HG03432 (cell line): ENCODE measurements at regions not wholly inside any gene's neighbourhood (a gene's known extent, or its start where the extent isn't known, plus 50 kb on each side); places are given as distances from the start of the nearest gene placed in this dataset.

Experiments
- ATAC-seq: cut with Tn5 transposase; IDR thresholded peaks from one replicate; pipeline ENCODE4 v1.9.1; 2021; ENCODE audit warnings: mild to moderate bottlenecking, moderate library complexity; ENCODE audit not compliant: unreplicated experiment

DNA sequence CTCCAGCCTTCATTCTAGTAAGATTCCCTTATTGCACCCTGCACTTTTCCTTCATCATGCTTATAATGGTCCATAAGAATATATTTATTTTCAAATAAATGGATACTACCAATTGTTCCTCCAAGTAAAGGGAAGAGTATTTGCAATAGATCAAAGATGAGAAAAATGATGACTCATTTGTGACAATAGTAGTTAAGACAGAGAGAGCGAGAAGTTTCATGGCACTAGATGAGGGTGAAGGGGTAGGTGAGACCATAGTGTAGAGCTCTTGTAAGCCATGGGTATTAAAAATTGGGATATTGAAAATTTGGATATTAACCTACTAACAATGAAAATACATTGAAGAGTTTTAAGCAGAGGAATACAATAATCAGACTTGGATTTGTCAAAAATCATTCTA lies 404.6 kb downstream of the EFNA5 start:
- no peak for ATAC-seq

DNA sequence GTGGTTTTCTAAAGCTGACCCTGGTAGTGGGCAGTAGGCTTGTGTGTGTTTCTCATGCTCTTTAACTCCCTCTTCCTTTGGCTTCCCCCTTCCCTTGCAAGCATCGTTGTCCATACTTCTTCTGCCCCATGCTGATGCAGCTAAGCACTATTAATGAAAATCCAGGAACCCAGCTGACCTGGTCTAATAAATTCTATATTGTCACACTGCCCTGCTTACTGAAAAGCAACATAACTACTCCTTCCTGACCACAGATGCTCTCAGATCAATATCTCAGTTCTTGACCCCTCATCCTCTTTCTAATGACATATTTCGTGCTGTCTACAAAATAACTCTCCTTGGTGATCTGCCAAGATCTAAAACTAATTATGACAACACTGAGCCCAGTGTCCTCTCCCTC lies 405.5 kb downstream of the EFNA5 start:
- peak; percentile 38 for ATAC-seq

DNA sequence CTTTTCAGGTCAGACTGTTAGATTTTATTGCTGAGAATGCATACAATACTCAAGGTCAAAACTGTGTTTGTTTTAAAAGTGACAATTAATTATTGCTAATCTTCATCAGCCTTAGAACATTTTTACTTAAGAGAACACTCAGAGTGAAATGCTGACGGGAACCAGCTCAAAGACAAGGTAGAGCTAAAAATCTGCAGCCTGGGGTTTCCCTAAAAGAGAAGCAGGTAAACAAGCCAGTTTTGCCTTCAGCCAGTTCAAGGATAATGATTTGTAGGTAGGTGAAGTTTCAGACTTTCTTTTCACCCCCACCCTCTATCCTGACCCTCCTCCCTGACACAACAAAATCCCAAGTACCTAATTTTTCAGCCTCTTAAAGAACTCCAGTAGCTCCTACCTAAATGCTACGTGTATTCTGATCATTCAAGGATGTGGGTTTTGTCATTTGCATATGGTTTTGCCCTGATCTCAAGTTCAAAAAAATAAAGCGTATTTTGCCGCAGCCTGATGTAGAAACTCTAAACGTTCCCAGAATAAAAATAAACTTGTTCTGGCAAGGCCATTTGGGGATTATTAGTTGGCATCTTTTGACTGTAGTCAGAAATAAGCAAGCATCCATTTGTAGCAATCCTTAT lies 407.2 kb downstream of the EFNA5 start:
- peak; percentile 79 for ATAC-seq

DNA sequence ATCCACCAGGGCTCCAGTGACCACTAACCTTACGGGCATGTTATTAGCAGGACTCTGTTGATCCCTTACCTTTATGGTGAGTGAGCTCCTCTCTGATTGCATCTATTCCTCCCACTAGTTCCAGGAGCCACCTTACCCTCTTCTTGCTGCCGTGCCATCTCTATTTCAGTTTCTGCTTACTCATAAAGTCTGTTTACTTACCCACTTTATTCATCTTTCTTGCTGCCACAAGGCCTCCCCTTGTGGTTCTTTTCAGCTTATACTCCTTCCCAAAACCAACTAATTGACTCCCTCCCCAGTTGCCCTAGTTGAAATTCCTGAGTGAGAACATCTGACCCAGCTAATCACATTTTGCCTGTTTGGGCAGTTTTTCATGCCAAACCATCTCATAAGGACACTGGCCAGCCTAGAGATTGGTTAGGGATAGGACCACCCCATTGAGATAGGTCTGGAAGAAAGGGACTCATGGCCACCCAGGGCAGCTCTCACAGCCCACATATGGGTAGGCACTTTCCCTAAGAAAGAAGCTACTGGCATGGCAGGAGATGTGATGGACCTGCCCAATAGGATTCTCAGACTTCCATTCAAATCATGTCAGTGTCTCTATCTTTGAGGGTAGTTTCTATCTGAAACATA lies 412.7 kb downstream of the EFNA5 start:
- peak; percentile 95 for ATAC-seq

DNA sequence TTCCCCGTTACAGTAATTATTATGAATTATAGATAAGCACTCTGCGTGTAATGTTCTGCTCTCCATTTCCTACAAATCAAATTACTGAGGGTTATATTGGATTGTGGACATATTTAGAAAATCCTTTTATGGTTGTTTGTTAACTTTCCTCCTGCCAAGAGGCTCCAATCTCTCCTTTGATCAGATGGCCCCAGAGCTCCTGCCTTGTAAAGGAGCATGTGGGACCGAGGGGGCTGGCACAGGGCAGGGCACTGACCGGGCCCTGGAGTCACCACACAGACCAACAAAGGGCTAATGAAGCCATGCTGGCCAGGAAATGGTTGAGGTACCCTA lies 415.9 kb downstream of the EFNA5 start:
- ATAC-seq = no peak

DNA sequence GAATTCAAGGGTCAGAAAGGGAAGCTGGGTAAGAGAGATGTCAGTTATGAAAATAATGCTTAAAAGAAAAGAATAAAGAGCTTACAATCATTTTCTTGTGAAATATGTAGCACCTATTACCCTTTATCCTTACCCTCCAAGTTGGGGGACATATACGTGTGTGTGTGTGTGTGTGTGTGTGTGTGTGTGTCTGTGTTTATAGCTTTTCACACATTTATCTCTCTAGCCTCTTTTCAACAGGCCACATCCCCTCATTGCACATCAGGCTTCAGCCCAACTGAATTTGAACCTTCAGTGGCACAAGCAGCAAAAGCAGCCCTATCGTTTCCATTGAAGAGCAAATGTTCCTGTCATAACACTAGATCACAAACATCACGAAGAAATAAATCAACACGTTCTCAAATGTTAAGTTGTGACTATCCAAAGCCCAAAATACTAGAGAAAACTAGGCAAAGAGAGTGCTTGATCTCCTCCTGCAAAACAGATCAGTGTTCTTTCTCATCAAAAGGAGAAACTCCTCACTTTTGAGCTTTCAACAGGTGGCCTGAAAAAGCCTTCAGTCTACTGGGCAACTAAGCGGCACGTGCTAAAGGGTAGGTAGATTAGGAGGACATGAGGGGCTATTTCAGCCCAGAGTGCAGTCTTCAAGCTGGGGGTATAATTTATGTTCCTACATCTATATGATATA lies 416.4 kb downstream of the EFNA5 start:
- ATAC-seq = no peak

DNA sequence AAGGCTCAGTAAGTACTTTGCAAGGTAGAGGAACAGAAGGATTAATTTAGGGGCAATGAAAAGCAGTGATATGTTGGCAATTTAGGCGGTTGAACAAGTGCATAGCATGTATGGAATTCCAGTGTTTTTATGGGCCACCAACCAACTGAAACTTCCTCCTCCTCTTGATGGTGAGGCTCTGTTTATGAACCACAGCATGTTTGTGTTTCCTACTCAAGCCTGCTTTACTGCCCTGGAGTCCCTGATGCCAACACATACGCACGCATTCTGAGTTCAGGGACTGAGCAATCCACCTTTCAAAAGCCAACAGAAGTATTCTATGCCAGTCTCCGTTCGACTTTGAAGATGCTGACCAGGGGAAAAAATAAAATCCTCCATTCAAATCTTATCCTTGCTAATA lies 417.5 kb downstream of the EFNA5 start:
- no peak for ATAC-seq

DNA sequence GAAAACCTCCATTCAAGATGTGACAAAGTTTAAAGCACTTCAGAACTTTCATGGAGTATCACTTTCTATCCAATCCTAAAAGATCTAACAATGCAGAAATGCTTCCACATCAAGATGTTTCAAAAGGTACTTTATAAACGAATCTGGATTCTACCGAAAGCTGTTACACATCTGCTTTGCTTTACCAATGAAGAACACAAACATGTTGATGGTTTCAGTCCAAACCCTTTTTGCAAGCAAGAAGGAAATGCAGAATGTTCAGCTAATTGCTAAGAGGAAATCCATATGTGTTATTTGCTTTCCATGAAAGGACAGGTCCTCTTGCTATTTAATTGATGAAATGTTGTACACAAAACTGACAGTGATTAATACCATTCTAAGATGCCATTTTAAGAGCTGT lies 419.6 kb downstream of the EFNA5 start:
- ATAC-seq = no peak

DNA sequence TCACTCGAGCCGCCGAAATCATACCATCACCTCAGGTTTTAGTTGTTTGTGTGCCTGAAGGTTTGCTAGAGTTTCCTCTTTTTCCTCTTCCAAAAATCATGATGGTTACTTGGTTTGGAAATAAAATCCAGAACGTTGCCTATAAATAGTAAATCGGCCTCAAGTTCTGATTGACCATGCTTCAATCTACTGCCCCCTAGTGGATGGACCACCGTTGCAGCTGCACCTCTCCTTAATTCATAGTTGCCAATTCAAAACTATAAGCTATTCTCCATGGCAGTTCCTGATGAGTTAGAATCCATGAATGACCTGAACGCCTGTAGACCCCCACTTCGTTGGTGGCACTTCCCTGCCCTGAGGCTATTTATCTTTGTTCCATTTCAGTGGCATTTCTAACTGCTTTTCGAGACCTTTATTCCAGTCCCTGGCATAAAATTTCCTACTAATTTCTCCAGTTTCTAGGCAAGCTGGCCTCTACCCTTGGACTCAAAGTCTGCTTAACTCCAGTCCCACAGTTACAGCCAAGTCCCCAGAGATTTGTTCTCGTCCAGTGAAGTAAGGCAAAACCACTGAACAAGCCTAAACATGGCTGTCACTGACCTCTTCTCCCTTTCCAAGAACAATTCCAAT lies 422.6 kb downstream of the EFNA5 start:
- no peak for ATAC-seq

DNA sequence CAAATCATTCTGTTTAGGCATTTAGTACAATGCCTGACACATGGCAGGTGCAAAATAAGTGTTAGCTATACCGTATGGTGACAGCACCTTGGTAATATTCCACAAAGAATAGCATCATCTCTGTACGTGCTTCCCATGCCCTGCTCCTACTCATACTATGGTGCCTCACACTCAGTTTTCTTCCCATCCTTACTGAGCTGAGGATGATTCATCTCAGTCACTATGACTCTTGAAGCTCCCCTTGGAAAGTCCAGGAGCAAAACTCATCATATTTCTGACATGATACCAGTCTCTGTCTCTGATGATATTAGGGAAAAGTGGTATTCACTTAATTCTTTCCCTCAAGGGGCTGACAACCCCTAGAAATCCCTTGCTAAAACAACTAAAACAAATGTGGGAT lies 423.3 kb downstream of the EFNA5 start:
- ATAC-seq = no peak

DNA sequence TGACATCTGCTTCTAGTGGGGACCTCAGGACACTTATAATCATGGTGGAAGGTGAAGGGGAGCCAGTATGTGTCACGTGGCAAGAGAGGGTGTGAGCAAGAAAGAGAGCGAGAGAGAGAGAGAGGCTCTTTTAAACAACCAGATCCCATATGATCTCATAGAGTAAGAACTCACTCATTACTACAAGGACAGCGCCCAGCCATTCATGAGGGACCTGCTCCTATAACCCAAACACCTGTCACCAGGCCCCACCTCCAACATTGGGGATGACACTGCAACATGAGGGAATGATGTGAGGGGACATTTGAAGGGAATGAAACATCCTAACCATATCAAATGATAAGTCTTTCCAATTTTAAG lies 427.5 kb downstream of the EFNA5 start:
- no peak for ATAC-seq

DNA sequence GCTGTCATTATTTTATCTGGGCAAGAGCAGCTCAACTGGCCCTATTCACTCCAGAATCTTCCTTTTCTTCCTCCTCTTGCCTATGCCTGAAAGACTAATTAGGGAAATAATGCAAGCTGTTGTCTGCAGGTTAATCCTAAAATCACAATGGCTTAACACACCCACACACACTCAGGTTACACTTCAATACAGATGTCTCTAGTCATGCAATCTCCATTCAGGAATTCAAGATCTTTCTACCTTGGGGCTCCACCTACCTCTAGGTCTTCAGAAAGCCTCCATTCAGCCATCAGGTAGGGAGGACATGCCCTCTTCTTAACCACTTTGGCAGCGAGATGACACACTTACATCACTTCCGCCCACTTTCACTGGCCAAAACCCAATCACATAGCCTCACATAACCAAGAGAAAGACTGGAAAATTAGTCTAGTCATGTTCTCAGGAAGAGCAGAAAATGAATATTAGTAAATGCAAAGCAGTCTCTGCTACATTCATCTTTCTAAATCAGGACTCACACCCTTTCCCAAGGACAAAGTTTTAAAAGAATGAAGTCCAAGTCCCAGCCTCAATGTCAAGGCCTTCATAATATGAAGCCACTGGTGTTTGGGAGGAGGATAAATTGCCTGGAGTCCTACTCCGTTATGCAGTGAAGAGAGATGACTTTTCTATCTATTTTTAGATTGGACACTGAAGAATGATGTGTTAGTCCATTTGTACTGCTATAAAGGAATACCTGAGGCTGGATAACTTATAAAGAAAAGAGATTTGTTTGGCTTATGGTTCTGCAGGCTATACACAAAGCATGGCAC lies 428.1 kb downstream of the EFNA5 start:
- ATAC-seq = no peak

DNA sequence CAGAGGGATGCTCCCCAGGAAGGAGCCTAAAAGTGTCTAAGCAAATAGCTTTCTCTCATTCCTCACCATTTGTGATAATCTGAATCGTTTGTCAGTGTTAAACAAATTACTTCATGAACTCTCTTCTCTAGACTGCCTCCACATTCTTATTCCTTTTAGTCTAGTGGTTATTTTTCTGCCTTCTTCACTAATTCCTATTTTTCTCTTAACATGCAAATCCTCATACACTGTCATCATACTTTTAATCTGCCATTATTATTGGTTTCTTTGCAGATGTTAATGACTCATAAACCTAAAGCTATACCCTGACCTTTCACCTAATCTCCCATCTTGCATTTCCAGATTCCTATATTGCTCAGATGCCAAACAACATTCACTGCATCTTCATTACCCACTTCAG lies 428.9 kb downstream of the EFNA5 start:
- no peak for ATAC-seq

DNA sequence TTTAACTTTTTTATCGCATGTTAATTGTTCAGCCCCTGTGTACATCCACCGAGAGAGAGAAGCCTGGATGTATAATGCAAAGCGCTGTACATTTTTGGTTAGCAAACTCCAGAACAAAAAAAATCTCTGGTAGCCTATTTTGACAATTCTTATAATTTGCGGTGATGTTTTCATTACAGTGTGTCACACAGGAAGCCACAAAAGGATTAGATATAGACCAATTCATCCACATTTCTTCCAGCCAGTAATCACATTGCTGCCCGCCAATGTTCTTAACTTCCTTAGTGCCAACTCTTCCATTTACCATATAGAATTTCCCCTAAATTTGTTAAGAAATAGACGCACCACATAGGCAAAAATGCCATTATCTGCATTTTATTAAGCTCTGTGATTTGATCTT lies 435.6 kb downstream of the EFNA5 start:
- ATAC-seq = no peak

DNA sequence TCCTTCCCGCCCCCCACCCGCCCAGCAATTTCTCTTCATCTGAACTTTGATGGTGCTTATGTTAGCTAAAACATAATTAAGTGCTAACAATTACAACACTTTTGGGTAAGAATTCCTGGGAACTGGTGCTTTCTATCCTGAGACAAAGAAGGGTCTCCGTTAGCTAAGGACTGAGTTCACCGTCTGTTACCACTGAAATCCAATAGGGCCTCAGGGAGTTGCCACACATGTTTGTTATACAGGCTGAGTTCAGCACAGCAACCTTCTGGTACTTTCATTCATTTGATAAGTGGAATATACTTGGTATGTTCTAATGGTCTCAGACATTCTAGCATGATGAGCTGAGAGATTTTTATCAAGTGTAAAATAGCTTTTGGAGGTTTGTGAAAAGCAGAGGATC lies 437.9 kb downstream of the EFNA5 start:
- ATAC-seq = no peak

DNA sequence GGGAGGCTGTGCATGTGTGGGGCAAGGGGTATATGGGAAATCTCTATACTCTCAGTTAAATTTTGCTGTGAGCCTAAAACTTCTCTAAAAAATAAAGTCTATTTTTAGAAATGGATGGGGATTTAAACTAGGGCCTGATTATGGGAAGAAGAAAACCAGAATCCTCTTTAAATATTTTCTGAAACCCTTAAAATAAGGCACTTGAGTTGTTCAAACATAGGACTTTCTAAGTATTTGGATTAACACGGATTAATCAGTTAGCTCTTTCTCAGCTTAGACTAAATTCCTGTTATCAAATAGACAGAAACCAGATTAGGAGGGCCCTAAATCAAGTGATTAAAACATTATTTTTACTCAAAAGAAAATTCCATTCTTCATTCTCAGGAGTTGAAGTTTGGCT lies 438.4 kb downstream of the EFNA5 start:
- no peak for ATAC-seq

DNA sequence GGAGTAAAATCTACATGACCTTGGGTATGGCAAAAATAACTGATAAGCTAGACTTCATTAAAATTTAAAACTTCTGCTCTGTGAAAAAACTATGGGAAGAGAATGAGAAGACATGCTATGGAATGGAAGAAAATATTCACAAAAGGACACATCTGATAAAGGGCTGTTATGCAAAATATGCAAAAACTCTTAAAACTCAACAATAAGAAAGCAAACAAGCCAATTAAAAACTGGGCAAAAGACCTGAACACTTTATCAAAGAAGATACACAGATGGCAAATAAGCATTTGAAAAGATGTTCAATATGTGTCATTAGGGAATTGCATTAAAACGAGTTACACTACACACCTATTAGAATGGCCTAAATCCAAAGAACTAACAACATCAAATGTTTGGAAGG lies 439.5 kb downstream of the EFNA5 start:
- ATAC-seq = no peak

DNA sequence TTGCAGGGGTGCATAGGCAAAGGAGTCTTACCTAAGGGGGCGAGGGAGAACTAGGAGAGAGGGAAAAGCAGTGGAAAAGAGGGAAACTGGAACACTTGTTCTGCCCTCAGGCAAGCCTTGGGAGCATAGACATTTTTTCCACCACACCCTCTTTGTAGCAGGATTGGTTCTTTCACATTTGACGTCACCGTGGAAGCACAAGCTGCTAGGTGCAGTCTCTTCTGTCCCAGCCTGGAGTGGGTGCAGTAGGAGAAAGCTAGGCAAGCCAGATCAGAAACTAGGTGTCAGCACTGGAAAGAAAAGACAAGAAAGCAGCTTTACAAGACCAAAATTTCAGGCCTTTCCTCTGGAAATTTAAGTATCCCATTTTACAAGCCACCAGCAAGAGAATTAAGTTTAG lies 440.4 kb downstream of the EFNA5 start:
- ATAC-seq = no peak

DNA sequence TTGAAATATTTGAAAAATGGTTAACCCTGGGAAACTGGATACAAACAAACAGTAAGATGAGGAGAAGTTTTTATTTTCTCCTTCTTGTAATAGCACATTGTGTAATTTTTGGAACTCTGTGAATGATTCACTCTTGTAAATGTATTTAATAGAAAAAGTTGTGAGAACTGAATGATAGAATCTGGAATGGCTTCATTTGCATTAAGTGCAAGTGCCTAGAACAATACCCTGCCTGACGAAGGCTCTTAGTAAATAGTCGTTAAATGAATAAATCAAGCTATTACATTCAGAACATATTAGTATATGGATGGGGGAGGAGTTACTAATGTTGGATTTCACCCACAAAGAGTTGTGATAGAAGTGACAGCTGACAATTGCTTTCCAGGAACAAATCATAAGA lies 442.5 kb downstream of the EFNA5 start:
- ATAC-seq = no peak

DNA sequence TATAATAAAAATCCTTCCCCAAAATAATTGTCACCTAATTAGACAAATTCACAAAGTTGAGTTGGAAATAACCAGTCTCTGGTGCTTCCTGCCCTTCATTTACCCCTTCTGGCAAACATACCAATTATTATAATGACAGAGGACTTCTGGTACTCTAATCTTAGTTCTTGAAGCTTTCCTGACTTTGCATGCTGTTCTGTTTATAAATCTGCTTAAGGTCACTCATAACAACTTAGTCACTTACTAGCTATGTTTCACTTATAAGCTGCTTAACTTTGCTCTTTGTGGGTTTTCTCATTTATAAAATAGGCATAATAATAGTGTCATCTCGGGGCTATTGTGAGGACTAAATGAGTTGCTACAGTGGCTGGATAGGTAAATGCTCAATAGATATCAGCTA lies 446.5 kb downstream of the EFNA5 start:
- ATAC-seq = no peak

DNA sequence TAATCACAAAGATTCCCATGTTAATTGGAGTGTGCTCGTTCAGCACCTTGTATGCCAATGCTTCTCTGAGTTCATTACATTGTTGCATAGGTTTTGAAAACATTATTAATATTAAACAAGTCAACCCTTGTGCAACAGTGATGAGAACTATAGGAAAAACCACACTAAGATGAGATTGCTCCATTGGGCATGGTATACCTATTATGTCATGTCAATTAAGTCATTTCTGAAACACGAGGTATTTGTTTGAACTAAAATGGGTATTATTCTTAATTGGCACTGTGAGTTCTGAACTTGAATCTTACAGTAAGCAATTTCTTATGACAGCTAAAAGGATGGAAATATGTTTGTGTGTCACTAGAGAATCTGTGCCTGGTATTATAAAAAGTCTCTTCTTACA lies 447.7 kb downstream of the EFNA5 start:
- ATAC-seq = no peak
